ENCODE measurements at regions not wholly inside any gene's neighbourhood (a gene's known extent, or its start where the extent isn't known, plus 50 kb on each side); places are given as distances from the start of the nearest gene placed in this dataset.

GRCh38 chr5:106976363-106976762 is 694.4 kb downstream of the EFNA5 start:
- Mint-ChIP-seq H3K27me3 (ENCODE audit: low read depth, poor library complexity) (peaks cover 31% of the 10 kb centered on the region), H3K27ac (no peak overlapping the region), H3K4me1 (no peaks in the 10 kb centered on the region), H3K4me3 (no peak overlapping the region), H3K36me3 (ENCODE audit: low read depth) (no peaks in the 10 kb centered on the region), H3K9me3 (no peaks in the 10 kb centered on the region)
- TF ChIP-seq CTCF (IDR thresholded peaks at IDR 0.05): no peak
- DNase-seq: no peak

DNA sequence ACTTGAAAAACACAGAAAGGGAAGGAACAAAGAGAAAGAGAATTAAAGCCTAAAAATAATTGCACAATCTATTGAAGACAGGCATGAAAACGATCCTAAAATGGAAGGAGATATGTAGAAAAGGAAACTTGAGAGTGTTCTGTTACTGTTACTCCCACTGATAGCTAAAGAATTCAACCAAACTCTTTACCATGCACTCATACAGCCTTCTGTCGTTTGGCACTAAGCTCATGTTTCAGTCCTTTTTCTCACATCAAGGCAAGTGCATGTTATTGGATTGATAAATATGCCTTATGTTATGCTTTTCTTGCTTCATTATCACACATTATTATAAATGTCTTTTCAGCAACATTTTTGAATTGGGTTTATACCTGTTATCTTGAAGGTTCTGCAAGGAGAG is 696.5 kb downstream of the EFNA5 start:
- Mint-ChIP-seq H3K27ac (no peak overlapping the region), H3K27me3 (ENCODE audit: low read depth, poor library complexity) (peaks cover 10% of the 10 kb centered on the region), H3K36me3 (ENCODE audit: low read depth) (no peaks in the 10 kb centered on the region), H3K9me3 (no peaks in the 10 kb centered on the region), H3K4me1 (no peaks in the 10 kb centered on the region), H3K4me3 (no peak overlapping the region)
- TF ChIP-seq CTCF (IDR thresholded peaks at IDR 0.05): no peak
- DNase-seq: no peak

GRCh38 chr5:106966686-106967315 is 703.9 kb downstream of the EFNA5 start:
- H3K4me3 Mint-ChIP-seq: no peak overlapping the region
- H3K27ac Mint-ChIP-seq: no peak overlapping the region
- no peak for DNase-seq
- no peak for TF ChIP-seq CTCF (IDR thresholded peaks at IDR 0.05)
- no peaks in the 10 kb centered on the region for H3K36me3 Mint-ChIP-seq (ENCODE audit: low read depth)
- no peaks in the 10 kb centered on the region for H3K4me1 Mint-ChIP-seq
- no peaks in the 10 kb centered on the region for H3K27me3 Mint-ChIP-seq (ENCODE audit: low read depth, poor library complexity)
- H3K9me3 Mint-ChIP-seq: no peaks in the 10 kb centered on the region

DNA sequence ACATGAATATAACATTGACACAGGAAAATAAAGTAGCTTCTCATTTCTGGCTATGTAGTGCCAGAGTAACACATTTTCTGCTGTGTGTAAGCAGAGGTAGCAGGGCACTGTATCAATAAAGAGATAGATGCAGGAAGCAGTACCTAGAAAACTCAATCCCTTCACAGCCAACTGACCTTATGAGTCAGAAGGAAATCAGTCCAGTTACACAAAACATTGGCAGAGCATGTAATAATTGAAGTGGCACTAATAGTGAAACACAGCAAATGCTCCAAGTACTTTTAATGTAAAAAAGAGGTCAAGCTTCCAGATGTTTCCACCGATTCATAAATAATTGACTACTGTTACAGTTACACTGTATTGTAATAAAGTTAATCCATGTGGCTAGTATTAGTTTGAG is 706.6 kb downstream of the EFNA5 start:
- Mint-ChIP-seq H3K4me1 (no peaks in the 10 kb centered on the region), H3K36me3 (ENCODE audit: low read depth) (no peaks in the 10 kb centered on the region), H3K4me3 (no peak overlapping the region), H3K9me3 (no peaks in the 10 kb centered on the region), H3K27me3 (ENCODE audit: low read depth, poor library complexity) (no peaks in the 10 kb centered on the region), H3K27ac (no peak overlapping the region)
- DNase-seq: no peak
- no peak for TF ChIP-seq CTCF (IDR thresholded peaks at IDR 0.05)

- Mint-ChIP-seq H3K9me3 (no peaks in the 10 kb centered on the region), H3K4me3 (no peak overlapping the region), H3K4me1 (no peaks in the 10 kb centered on the region), H3K36me3 (ENCODE audit: low read depth) (no peaks in the 10 kb centered on the region), H3K27ac (no peak overlapping the region), H3K27me3 (ENCODE audit: low read depth, poor library complexity) (no peaks in the 10 kb centered on the region)
- TF ChIP-seq CTCF (IDR thresholded peaks at IDR 0.05): no peak
- no peak for DNase-seq
These were observed 707.1 kb downstream of the EFNA5 start for GRCh38 chr5:106963630-106964029.

DNA sequence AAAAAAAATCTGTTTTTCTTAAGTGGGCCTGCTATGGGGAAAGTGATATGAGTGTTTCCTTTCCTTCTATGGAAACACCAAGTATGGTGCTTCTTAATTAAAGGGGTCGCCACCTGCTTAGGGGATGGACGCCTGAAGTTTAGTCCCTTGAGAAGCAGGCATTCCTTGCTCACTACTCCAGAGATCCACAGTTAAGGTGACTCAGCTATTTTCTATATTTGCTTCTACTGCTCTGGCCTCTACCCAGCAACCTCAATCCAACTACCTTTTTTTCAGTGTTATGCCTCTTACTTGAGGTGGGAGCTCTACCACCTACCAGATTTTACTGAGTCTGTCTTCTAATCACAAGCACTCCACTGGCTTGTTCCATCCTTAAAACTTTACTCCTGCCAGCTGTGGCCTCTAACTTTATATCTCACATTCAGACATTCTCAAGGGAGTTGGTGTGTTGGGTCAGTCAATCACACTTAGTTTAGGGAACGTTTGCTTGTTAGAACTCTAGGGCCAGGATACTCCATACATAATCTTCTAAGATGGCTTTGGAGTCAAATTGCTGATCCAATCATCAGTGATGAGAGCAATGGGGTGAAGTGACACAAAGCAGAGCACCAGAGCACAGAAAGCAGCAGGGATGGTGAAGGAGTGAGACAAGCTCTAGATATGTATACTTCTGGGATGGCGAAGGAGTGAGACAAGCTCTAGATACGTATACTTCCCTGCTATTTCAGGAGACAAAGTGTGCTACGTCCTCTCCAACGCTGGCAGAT is 708.1 kb downstream of the EFNA5 start:
- no peaks in the 10 kb centered on the region for H3K9me3 Mint-ChIP-seq
- H3K4me3 Mint-ChIP-seq: no peak overlapping the region
- H3K36me3 Mint-ChIP-seq (ENCODE audit: low read depth): no peaks in the 10 kb centered on the region
- H3K27me3 Mint-ChIP-seq (ENCODE audit: low read depth, poor library complexity): no peaks in the 10 kb centered on the region
- no peak for TF ChIP-seq CTCF (IDR thresholded peaks at IDR 0.05)
- H3K4me1 Mint-ChIP-seq: no peaks in the 10 kb centered on the region
- no peak for DNase-seq
- no peak overlapping the region for H3K27ac Mint-ChIP-seq

All from nephron progenitor cell (in vitro differentiated cells).